ENCODE measurements at regions not wholly inside any gene's neighbourhood (a gene's known extent, or its start where the extent isn't known, plus 50 kb on each side); places are given as distances from the start of the nearest gene placed in this dataset.

DNA sequence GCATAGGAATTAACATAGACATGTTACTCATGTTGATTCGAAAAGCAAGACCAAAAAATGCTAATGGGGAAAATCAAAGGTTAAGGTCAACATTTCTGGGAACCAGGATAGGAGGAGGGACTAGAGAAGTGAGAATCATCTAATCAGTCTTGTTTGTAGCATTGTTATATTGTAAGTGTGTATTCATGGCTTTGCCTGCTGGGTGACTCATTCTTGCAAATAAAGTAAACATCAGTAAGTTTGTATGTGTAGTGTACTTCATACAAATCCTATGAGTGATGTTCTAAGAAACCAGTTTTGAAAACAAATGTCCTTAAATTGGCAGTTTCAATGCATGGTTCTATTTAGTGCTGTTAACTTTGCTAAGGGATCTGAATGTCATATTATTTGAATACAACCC, 79.0 kb upstream of the TMEM252 start:
- H3K23me2 ChIP-seq (ENCODE audit: low read depth, low read length) = no peaks in the 10 kb centered on the region
- H2BK5ac ChIP-seq (ENCODE audit: low read depth, low read length) = no peak overlapping the region
- no peaks in the 10 kb centered on the region; a peak in 1 of 4 replicates for H3K9me3 ChIP-seq (ENCODE audit: insufficient read depth in 2 of 2, low read depth in 1 of 2, low read length in 1 of 2)
- no peak overlapping the region for H3K27ac ChIP-seq (ENCODE audit: low read depth, low read length)
- DNase-seq (ENCODE audit: low read depth in 1 of 2, low spot score in 2 of 2) (no peak), FAIRE-seq (no peak)
- H2BK120ac ChIP-seq (replicated peaks; ENCODE audit: low read depth, low read length) = no peak overlapping the region
- no peak overlapping the region for H3K18ac ChIP-seq (ENCODE audit: extremely low read depth, low read length)
- no peak overlapping the region for H3K23ac ChIP-seq (ENCODE audit: insufficient read length)
- H2AK5ac ChIP-seq (ENCODE audit: low read depth, low read length) = no peak overlapping the region
- H3K56ac ChIP-seq (replicated peaks; ENCODE audit: insufficient read length, low read depth, low read length) = no peak overlapping the region
- no peak overlapping the region for H3K4me3 ChIP-seq (ENCODE audit: extremely low read depth in 1 of 4, insufficient read depth in 2 of 4, low read depth in 3 of 4, low read length in 4 of 4)
- H3K9ac ChIP-seq (replicated peaks in 1 of 4; ENCODE audit: extremely low read depth in 1 of 4, low read depth in 3 of 4, low read length in 3 of 4) = no peak overlapping the region
- no peak overlapping the region for H3K4me2 ChIP-seq (ENCODE audit: insufficient read depth in 1 of 2, low read depth in 2 of 2, low read length in 2 of 2)
- no peak overlapping the region for H2BK15ac ChIP-seq (ENCODE audit: low read length)
- no peak overlapping the region for H2BK20ac ChIP-seq (ENCODE audit: low read length)
- H3K36me3 ChIP-seq (ENCODE audit: control insufficient read depth in 2 of 4, insufficient read depth in 4 of 4, low read length in 3 of 4) = no peaks in the 10 kb centered on the region
- no peak overlapping the region for H3K14ac ChIP-seq (ENCODE audit: insufficient read length)
- no peaks in the 10 kb centered on the region for H3K79me2 ChIP-seq (ENCODE audit: control insufficient read depth in 1 of 2, insufficient read depth in 2 of 2, low read length in 2 of 2)
- H3K4me1 ChIP-seq (replicated peaks in 1 of 4; ENCODE audit: control insufficient read depth in 3 of 4, insufficient read depth in 4 of 4, low read length in 3 of 4) = no peaks in the 10 kb centered on the region
- H4K91ac ChIP-seq (replicated peaks; ENCODE audit: insufficient read length, low read length) = no peak overlapping the region
- no peaks in the 10 kb centered on the region for H3K79me1 ChIP-seq (ENCODE audit: low read depth, low read length)
- H2AFZ ChIP-seq (ENCODE audit: low read length) = no peak overlapping the region
- no peak overlapping the region for H3K4ac ChIP-seq (replicated peaks; ENCODE audit: insufficient read length, low read depth, low read length)
- ChIA-PET POLR2A (ENCODE audit: partially characterized antibody) (no interaction called here), CTCF (ENCODE audit: partially characterized antibody) (no interaction called here)
- H4K5ac ChIP-seq (ENCODE audit: insufficient read length, low read depth, low read length) = no peak overlapping the region
- no peaks in the 10 kb centered on the region for H3K27me3 ChIP-seq (replicated peaks in 1 of 4; ENCODE audit: control insufficient read depth in 3 of 4, extremely low read depth in 1 of 4, insufficient read depth in 3 of 4, low read length in 3 of 4)
- H2BK12ac ChIP-seq (ENCODE audit: low read depth, low read length) = no peak overlapping the region
- H4K8ac ChIP-seq (ENCODE audit: extremely low read depth, insufficient read depth, low read length) = no peak overlapping the region
- WGBS, 2 experiments (ENCODE audit: extremely low coverage in 1 of 2, insufficient coverage in 1 of 2, insufficient read length in 1 of 2, insufficient replicate concordance in 2 of 2, low coverage in 1 of 2, low lambda C conversion rate in 2 of 2, missing lambda C conversion rate in 1 of 2) = 80% methylated on average over 1 of the region's 1 CpG; no CpG with 5 or more reads in 1 of the 2 experiments
- TF ChIP-seq TEAD4 (IDR thresholded peaks at IDR 0.05; ENCODE audit: low read depth, low read length) (no peak), FOSL1 (IDR thresholded peaks at IDR 0.05; ENCODE audit: insufficient read depth, low read depth, low read length) (no peak), KDM1A (IDR thresholded peaks at IDR 0.05; ENCODE audit: borderline replicate concordance, low read length) (no peak), SAP30 (IDR thresholded peaks at IDR 0.05; ENCODE audit: insufficient read depth, insufficient replicate concordance, low read length) (no peak), YY1 (IDR thresholded peaks at IDR 0.05; ENCODE audit: low read depth, low read length) (no peak)
- no peaks in the 10 kb centered on the region for H4K20me1 ChIP-seq (replicated peaks in 1 of 2; ENCODE audit: control insufficient read depth in 1 of 2, insufficient read depth in 2 of 2, low read length in 2 of 2)
